GM13976 (cell line): ENCODE measurements at regions not wholly inside any gene's neighbourhood (a gene's known extent, or its start where the extent isn't known, plus 50 kb on each side); places are given as distances from the start of the nearest gene placed in this dataset.
"Not testable (repeated sequence)": the region's sequence is repeated elsewhere in the genome, so short reads cannot be mapped to it uniquely, and the experiment has no call there.

Experiments
- DNase-seq: peaks from one replicate; pipeline ENCODE4 v3.0.0; 2012; ENCODE audit warnings: low spot score
- in situ Hi-C: fragments of 300-500 bp; cut with MboI; formaldehyde crosslinking; loops from one replicate; pipeline ENCODE4 v1.12.0; 2022; ENCODE audit warnings: low sequenced_read_pairs, mixed read lengths, inconsistent platforms; ENCODE audit not compliant: unreplicated experiment
- TF ChIP-seq, protein P1 (sequence below): IDR thresholded peaks from 2 replicates; pipeline ENCODE4 v1.5.1; 2012; ENCODE audit warnings: borderline replicate concordance, mild to moderate bottlenecking; ENCODE audit not compliant: insufficient read depth; ENCODE audit errors: extremely low read depth, missing control alignments, control extremely low read depth

DNA sequence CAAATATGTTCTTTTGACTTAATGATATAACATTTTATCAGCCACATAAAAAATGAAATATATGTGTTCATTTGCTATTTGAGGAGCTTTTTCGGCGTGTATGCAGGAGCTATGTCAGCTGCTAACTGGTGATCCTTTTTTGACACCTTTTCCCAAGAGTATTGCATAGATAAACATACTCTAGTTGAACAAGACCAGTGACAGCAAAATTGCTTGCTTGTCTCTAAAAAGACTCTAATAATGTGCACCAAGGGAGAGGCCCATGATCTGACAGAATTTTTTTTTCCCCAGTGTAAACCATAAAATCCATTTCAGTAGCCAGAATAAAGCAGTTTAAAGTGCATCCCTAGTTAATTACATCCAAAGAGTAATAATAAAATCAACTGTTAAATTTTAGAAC, 103.6 kb upstream of the BARHL2 start:
- TF ChIP-seq, protein P1, sequence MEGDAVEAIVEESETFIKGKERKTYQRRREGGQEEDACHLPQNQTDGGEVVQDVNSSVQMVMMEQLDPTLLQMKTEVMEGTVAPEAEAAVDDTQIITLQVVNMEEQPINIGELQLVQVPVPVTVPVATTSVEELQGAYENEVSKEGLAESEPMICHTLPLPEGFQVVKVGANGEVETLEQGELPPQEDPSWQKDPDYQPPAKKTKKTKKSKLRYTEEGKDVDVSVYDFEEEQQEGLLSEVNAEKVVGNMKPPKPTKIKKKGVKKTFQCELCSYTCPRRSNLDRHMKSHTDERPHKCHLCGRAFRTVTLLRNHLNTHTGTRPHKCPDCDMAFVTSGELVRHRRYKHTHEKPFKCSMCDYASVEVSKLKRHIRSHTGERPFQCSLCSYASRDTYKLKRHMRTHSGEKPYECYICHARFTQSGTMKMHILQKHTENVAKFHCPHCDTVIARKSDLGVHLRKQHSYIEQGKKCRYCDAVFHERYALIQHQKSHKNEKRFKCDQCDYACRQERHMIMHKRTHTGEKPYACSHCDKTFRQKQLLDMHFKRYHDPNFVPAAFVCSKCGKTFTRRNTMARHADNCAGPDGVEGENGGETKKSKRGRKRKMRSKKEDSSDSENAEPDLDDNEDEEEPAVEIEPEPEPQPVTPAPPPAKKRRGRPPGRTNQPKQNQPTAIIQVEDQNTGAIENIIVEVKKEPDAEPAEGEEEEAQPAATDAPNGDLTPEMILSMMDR = no peak
- DNase-seq = no peak
- in situ Hi-C loops = no loop called here

DNA sequence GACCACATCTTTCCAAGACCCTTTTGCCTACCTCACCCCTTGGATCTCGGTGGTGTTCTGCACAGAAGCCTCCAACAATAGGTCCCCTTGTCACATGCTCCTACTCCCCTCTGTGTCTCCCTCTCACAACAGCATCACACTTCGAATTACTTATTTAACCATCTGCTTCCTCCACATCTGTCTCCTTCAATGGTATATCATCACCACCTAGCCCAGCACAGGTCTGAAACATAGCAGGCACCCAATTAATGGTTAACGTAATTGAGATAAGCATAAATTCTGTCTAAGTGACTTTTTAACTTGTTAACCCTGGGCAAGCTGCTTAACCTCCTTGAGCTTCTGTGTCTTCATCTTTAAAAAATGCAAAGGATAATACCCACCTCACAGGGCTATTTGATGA, 100.3 kb upstream of the BARHL2 start:
- TF ChIP-seq, protein P1 = no peak
- in situ Hi-C loops = no loop called here
- no peak for DNase-seq

DNA sequence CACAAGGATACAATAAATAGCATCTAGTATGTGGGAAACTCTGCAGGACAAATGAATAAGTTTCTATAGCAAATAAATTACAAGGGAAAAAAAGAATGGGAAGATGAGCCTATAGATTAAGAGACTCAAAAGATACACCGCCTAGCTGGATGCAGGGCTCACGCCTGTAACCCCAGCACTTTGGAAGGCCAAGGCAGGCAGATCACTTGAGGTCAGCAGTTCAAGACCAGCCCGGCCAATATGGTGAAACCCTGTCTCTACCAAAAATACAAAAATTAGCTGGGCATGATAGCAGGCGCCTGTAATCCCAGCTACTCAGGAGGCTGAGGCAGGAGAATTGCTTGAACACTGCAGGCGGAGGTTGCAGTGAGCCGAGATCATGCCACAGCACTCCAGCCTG, 95.1 kb upstream of the BARHL2 start:
- in situ Hi-C loops, DNase-seq: not testable (repeated sequence)

DNA sequence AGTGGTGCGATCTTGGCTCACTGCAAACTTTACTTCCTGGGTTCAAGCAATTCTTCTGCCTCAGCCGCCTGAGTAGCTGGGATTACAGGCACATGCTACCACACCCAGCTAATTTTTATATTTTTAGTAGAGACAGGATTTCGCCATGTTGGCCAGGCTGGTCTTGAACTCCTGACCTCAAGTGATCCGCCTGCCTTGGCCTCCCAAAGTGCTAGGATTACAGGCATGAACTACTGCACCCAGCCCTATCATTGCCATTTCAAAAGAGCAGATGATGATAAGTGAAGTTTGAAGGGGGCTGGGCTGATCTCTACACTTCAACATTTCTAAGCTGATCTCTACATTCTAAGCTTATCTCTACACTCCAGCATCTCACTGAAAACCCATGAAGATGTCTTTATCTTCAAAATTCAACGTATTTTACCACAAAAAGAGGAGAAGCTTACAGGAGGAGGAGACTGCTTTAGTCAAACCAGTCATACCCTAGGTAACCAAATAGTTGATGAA, 94.4 kb upstream of the BARHL2 start:
- DNase-seq, in situ Hi-C loops: not testable (repeated sequence)

DNA sequence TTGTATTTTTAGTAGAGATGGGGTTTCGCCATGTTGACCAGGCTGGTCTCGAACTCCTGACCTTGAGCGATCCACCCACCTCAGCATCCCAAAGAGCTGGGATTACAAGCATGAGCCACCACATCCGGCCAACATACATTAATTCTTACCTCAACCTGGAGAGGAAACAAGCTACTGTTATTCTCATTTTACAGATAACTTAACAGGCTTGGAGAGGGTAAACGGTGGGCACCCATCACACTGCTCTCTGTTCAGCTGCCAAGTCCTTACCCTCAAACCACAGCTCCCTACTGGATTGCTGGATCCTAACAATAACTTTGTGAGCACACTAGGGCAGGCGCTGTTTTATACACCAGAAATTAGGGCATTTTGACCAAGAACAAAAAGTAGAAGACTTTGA, 93.6 kb upstream of the BARHL2 start:
- TF ChIP-seq, protein P1 = no peak
- in situ Hi-C loops = no loop called here
- no peak for DNase-seq

DNA sequence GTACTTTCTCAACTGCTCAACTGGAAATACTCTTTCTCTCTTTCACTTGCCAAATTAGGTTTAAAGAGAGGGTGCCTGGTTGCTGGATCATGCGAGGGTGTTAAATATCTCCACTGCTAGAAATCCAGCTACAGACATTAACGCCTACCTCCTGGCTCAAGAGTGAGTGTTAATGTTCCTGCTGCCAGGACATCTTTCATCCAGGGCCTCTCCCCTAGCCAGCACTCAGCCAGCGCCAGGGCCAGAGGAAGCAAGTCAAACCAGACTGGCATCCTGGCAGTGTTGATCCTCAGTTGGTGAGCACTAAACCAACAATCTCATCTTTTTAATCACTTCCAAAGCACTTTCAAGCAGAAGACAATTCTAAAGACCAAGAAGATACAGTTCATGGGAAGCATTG, 92.9 kb upstream of the BARHL2 start:
- TF ChIP-seq, protein P1 = no peak
- in situ Hi-C loops = no loop called here
- DNase-seq = no peak

DNA sequence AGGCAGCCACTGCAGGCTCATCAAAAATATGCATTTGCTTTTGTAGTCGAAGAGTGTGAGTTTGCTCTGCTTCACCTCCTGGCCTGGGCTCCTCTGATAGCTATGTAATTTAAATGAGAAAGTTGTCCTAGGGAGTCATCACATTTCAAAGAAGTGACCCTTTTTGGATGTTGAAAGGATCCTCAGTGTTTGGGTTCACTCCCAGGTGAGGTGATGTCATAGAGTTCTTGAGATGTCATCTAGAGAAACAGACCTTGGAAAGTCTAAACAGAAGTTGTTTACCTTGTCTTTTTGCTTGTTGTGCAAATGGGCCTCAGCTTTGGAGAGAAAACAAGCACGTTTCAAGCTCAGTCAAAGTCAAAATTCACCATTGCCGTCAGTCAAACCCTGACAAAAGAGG, 92.0 kb upstream of the BARHL2 start:
- in situ Hi-C loops = no loop called here
- TF ChIP-seq, protein P1 = no peak
- no peak for DNase-seq

DNA sequence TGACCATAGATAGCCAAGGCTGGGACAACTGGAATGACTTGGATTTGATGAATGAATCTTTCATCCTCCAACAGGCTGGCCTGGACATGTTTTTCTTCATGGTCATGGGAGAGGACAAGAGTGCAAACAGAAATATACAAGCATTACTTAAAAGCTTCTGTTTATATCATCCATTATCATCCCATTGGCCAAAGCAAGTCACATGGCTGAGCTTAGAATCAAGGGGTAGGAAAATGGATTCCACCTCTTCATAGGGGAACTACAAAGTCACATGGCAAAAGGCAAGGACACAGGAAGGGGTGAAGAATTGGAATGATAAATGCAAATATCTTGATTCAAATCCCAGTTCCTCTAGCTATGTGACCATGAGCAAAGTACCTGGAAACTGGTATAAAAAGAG, 90.2 kb upstream of the BARHL2 start:
- in situ Hi-C loops = no loop called here
- DNase-seq = no peak
- TF ChIP-seq, protein P1 = no peak
